Nephron progenitor cell (in vitro differentiated cells): ENCODE measurements at regions not wholly inside any gene's neighbourhood (a gene's known extent, or its start where the extent isn't known, plus 50 kb on each side); places are given as distances from the start of the nearest gene placed in this dataset.

Source experiments
- DNase-seq: peaks from one replicate; pipeline ENCODE4 v3.0.0; 2021
- H3K27ac Mint-ChIP-seq: 2 replicates; pipeline ENCODE4 v1.8.0; 2021; ENCODE audit warnings: mild to moderate bottlenecking, moderate library complexity, mixed read lengths
- H3K27me3 Mint-ChIP-seq: 2 replicates; pipeline ENCODE4 v1.8.0; 2021; ENCODE audit warnings: mild to moderate bottlenecking, low read depth, mixed read lengths; ENCODE audit not compliant: poor library complexity
- H3K36me3 Mint-ChIP-seq: 2 replicates; pipeline ENCODE4 v1.8.0; 2021; ENCODE audit warnings: low read depth, mixed read lengths
- H3K4me1 Mint-ChIP-seq: 2 replicates; pipeline ENCODE4 v1.8.0; 2021; ENCODE audit warnings: mixed read lengths
- H3K4me3 Mint-ChIP-seq: 2 replicates; pipeline ENCODE4 v1.8.0; 2021; ENCODE audit warnings: mild to moderate bottlenecking, moderate library complexity, mixed read lengths
- H3K9me3 Mint-ChIP-seq: 2 replicates; pipeline ENCODE4 v1.8.0; 2021; ENCODE audit warnings: mild to moderate bottlenecking, moderate library complexity, mixed read lengths
- TF ChIP-seq, protein P1 (sequence below): fragments of 200-600 bp; sonication (generic); IDR thresholded peaks from 2 replicates; pipeline ENCODE4 v1.5.0; 2021; ENCODE audit warnings: antibody characterized with exemption

DNA sequence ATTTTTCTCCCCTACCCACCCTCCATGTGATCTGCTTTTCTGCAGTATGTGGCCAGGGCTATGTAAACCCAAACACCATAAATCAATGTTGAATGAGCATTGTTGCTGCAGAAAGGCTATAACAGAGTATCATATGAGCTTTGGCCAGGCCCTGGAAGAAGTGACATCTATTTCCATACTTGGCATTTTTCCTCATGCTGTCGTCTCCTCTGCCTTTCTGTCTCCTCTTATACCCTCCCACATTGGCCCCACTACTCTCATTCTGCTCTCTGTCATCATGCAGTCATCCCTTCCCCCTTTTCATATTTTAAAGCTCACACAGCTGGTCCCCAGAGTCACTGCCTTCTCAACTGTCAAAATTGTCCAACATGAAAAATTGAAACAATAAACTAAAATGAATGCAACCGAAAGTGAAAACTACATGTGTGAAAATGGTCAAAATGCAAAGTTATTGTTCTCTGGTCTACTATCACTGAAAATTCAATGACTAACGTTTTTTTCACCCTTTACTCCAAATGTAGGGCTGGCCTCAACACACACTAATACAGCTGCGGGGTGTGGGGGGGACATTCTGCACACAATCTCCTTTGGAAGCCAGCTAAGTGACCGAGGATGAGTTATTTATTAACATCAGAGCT, 290.7 kb upstream of the TMPO start:
- Mint-ChIP-seq H3K4me3 (no peak overlapping the region), H3K9me3 (no peaks in the 10 kb centered on the region), H3K27ac (no peak overlapping the region), H3K36me3 (no peaks in the 10 kb centered on the region), H3K27me3 (no peaks in the 10 kb centered on the region), H3K4me1 (peaks cover 19% of the 10 kb centered on the region)
- TF ChIP-seq, protein P1, sequence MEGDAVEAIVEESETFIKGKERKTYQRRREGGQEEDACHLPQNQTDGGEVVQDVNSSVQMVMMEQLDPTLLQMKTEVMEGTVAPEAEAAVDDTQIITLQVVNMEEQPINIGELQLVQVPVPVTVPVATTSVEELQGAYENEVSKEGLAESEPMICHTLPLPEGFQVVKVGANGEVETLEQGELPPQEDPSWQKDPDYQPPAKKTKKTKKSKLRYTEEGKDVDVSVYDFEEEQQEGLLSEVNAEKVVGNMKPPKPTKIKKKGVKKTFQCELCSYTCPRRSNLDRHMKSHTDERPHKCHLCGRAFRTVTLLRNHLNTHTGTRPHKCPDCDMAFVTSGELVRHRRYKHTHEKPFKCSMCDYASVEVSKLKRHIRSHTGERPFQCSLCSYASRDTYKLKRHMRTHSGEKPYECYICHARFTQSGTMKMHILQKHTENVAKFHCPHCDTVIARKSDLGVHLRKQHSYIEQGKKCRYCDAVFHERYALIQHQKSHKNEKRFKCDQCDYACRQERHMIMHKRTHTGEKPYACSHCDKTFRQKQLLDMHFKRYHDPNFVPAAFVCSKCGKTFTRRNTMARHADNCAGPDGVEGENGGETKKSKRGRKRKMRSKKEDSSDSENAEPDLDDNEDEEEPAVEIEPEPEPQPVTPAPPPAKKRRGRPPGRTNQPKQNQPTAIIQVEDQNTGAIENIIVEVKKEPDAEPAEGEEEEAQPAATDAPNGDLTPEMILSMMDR, result no peak
- no peak for DNase-seq

DNA sequence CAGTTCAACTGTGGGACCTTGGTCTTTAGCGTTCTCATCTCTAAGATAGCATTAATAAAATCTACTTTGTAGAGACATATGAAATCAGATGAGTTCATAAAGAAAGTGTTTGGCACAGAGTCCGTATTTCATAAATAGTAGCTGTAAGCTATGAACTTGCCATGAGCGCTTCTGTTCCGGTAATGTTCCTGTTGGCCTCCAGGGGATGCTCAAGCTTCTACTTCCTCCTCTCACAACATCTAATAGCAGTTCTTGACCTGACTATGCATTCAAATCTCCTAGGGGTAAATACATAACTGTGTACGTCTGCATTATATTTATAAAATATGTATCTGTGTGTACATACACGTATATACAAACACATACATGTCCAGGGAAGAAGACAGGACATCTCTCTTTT, 288.2 kb upstream of the TMPO start:
- DNase-seq, result no peak
- H3K36me3 Mint-ChIP-seq, result no peaks in the 10 kb centered on the region
- TF ChIP-seq, protein P1, result peak; percentile 36
- H3K4me3 Mint-ChIP-seq, result no peak overlapping the region
- no peak overlapping the region for H3K27ac Mint-ChIP-seq
- no peaks in the 10 kb centered on the region for H3K27me3 Mint-ChIP-seq
- H3K4me1 Mint-ChIP-seq, result peaks cover 14% of the 10 kb centered on the region
- no peaks in the 10 kb centered on the region for H3K9me3 Mint-ChIP-seq

- H3K27me3 Mint-ChIP-seq, result no peaks in the 10 kb centered on the region
- TF ChIP-seq, protein P1, result no peak
- no peak overlapping the region for H3K4me3 Mint-ChIP-seq
- no peaks in the 10 kb centered on the region for H3K9me3 Mint-ChIP-seq
- H3K4me1 Mint-ChIP-seq, result peaks cover 14% of the 10 kb centered on the region
- H3K27ac Mint-ChIP-seq, result no peak overlapping the region
- H3K36me3 Mint-ChIP-seq, result no peaks in the 10 kb centered on the region
- DNase-seq, result no peak
Measured at GRCh38 chr12:98228683-98229539, 286.5 kb upstream of the TMPO start.

DNA sequence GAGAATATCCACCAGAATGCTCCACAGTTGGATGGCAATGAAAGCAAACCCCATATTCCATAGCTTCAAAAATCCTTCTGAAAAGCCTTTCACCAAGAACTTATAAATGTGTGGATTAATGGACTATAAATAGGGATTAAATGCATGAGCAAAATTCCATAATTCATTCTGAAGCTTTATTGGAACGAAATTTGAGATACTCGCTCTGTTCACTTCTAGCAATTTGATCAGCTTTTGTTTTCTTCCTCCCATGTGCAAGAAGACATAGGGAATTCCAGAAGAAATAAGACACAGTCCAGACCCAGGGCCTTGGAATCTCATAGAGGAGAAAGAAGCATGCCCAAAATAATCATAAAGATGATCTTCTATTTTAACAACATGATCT, 285.9 kb upstream of the TMPO start:
- H3K27me3 Mint-ChIP-seq, result no peaks in the 10 kb centered on the region
- no peak for DNase-seq
- H3K4me3 Mint-ChIP-seq, result no peak overlapping the region
- no peaks in the 10 kb centered on the region for H3K9me3 Mint-ChIP-seq
- H3K36me3 Mint-ChIP-seq, result no peaks in the 10 kb centered on the region
- TF ChIP-seq, protein P1, result no peak
- peaks cover 10% of the 10 kb centered on the region for H3K4me1 Mint-ChIP-seq
- no peak overlapping the region for H3K27ac Mint-ChIP-seq

DNA sequence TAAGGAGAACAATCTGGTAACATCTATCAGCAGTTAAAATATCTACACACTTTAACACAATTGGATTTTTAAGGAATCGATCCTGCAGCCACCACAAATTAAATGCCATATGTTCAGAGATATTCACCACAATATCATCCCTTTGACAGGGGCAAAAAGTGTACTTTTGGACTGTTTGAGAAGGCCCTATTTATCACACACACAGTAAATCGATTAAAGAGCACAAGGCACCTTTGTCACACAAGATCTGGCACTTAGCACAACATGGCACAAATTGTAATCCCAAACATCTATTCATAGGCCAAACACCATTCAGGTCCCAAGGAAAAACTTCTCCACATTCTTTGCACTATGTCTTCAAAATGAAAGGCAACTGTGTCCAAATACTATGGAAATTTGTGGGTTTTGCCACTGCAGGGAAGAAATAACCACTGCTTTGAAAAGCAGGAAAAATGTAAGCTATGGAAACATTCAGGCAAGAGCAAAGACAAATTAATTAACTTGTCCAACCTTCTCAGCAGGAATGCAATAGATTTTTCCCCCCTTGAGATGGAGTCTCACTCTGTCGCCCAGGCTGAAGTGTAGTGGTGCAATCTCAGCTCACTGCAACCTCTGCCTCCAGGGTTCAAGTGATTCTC, 282.5 kb upstream of the TMPO start:
- no peak overlapping the region for H3K27ac Mint-ChIP-seq

More for the DNA sequence above, 282.5 kb upstream of the TMPO start:
- no peaks in the 10 kb centered on the region for H3K27me3 Mint-ChIP-seq
- H3K9me3 Mint-ChIP-seq, result peaks cover 4% of the 10 kb centered on the region
- no peak overlapping the region for H3K4me3 Mint-ChIP-seq
- TF ChIP-seq, protein P1, result no peak
- H3K36me3 Mint-ChIP-seq, result no peaks in the 10 kb centered on the region
- H3K4me1 Mint-ChIP-seq, result peaks cover 6% of the 10 kb centered on the region
- DNase-seq, result no peak
